Hepatocyte (in vitro differentiated cells): ENCODE measurements at regions not wholly inside any gene's neighbourhood (a gene's known extent, or its start where the extent isn't known, plus 50 kb on each side); places are given as distances from the start of the nearest gene placed in this dataset.

Source experiments
- DNase-seq: peaks from one replicate; pipeline ENCODE4 v3.0.0-alpha.2; 2016; ENCODE audit warnings: low spot score
- H2AFZ ChIP-seq: fragments of 200-600 bp; sonication (generic); 2 replicates; pipeline ENCODE4 v1.6.0; 2016; ENCODE audit warnings: antibody characterized with exemption, mild to moderate bottlenecking
- H3K27ac ChIP-seq: fragments of 200-600 bp; sonication (generic); 2 replicates; pipeline ENCODE4 v1.5.1; 2016; ENCODE audit warnings: mild to moderate bottlenecking
- H3K27me3 ChIP-seq: fragments of 200-600 bp; sonication (generic); 2 replicates; pipeline ENCODE4 v1.6.1; 2016
- H3K36me3 ChIP-seq: fragments of 200-600 bp; sonication (generic); replicated peaks from 2 replicates; pipeline ENCODE4 v1.5.1; 2016; ENCODE audit warnings: low read depth; ENCODE audit not compliant: insufficient read depth
- H3K4me1 ChIP-seq: fragments of 200-600 bp; sonication (generic); 2 replicates; pipeline ENCODE4 v1.5.1; 2016; ENCODE audit warnings: mild to moderate bottlenecking, moderate library complexity; ENCODE audit not compliant: insufficient read depth
- H3K4me2 ChIP-seq: fragments of 200-600 bp; sonication (generic); 2 replicates; pipeline ENCODE4 v1.6.0; 2016
- H3K4me3 ChIP-seq: fragments of 200-600 bp; sonication (generic); 2 replicates; pipeline ENCODE4 v1.5.1; 2016; ENCODE audit warnings: mild to moderate bottlenecking
- H3K79me2 ChIP-seq: fragments of 200-600 bp; sonication (generic); 2 replicates; pipeline ENCODE4 v1.6.0; 2017; ENCODE audit warnings: mild to moderate bottlenecking
- H3K9me2 ChIP-seq: fragments of 200-600 bp; sonication (generic); replicated peaks from 2 replicates; pipeline ENCODE4 v1.6.0; 2017; ENCODE audit warnings: mild to moderate bottlenecking; ENCODE audit not compliant: insufficient read depth
- H3K9me3 ChIP-seq: fragments of 200-600 bp; sonication (generic); 2 replicates; pipeline ENCODE4 v1.5.1; 2016; ENCODE audit warnings: low read depth, mild to moderate bottlenecking
- H4K20me1 ChIP-seq: fragments of 200-600 bp; sonication (generic); 2 replicates; pipeline ENCODE4 v1.6.0; 2016; ENCODE audit warnings: mild to moderate bottlenecking; ENCODE audit not compliant: insufficient read depth, poor library complexity, severe bottlenecking
- EZH2 ChIP-seq: fragments of 200-600 bp; sonication (generic); IDR thresholded peaks from 2 replicates; pipeline ENCODE4 v1.6.1; 2016; ENCODE audit warnings: antibody characterized with exemption, mild to moderate bottlenecking, borderline replicate concordance
- EZH2phosphoT487 ChIP-seq: fragments of 200-600 bp; sonication (generic); IDR thresholded peaks from one replicate; pipeline ENCODE4 v1.6.1; 2018; ENCODE audit warnings: antibody characterized with exemption, mild to moderate bottlenecking, low read depth, moderate library complexity; ENCODE audit not compliant: unreplicated experiment, severe bottlenecking
- WGBS: methylation state at CpG from one replicate; pipeline ENCODE4 v1.1.6; 2016; ENCODE audit warnings: low lambda C conversion rate; ENCODE audit errors: missing lambda C conversion rate; 5-methylcytosine and 5-hydroxymethylcytosine counted together
- TF ChIP-seq, protein P1 (sequence below): fragments of 200-600 bp; sonication (generic); IDR thresholded peaks from 2 replicates; pipeline ENCODE4 v1.5.1; 2016; ENCODE audit warnings: antibody characterized with exemption, mild to moderate bottlenecking; ENCODE audit not compliant: poor library complexity

GRCh38 chr18:22657619-22658018 lies 239.9 kb upstream of the CTAGE1 start:
- H4K20me1 ChIP-seq, result no peaks in the 10 kb centered on the region
- TF ChIP-seq EZH2phosphoT487, result no peak
- no peak for TF ChIP-seq EZH2
- TF ChIP-seq, protein P1, sequence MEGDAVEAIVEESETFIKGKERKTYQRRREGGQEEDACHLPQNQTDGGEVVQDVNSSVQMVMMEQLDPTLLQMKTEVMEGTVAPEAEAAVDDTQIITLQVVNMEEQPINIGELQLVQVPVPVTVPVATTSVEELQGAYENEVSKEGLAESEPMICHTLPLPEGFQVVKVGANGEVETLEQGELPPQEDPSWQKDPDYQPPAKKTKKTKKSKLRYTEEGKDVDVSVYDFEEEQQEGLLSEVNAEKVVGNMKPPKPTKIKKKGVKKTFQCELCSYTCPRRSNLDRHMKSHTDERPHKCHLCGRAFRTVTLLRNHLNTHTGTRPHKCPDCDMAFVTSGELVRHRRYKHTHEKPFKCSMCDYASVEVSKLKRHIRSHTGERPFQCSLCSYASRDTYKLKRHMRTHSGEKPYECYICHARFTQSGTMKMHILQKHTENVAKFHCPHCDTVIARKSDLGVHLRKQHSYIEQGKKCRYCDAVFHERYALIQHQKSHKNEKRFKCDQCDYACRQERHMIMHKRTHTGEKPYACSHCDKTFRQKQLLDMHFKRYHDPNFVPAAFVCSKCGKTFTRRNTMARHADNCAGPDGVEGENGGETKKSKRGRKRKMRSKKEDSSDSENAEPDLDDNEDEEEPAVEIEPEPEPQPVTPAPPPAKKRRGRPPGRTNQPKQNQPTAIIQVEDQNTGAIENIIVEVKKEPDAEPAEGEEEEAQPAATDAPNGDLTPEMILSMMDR, result no peak
- no peak overlapping the region for H2AFZ ChIP-seq
- no peaks in the 10 kb centered on the region for H3K9me2 ChIP-seq
- whole genome bisulfite sequencing, result 72% methylated on average over 1 of the region's 1 CpG
- no peaks in the 10 kb centered on the region for H3K27me3 ChIP-seq
- no peaks in the 10 kb centered on the region for H3K36me3 ChIP-seq
- no peaks in the 10 kb centered on the region for H3K79me2 ChIP-seq
- peaks cover 10% of the 10 kb centered on the region for H3K9me3 ChIP-seq
- no peak overlapping the region for H3K27ac ChIP-seq
- H3K4me3 ChIP-seq, result no peak overlapping the region
- H3K4me2 ChIP-seq, result no peak overlapping the region
- no peaks in the 10 kb centered on the region for H3K4me1 ChIP-seq
- DNase-seq, result no peak

- Histone ChIP-seq H3K79me2 (no peaks in the 10 kb centered on the region), H2AFZ (no peak overlapping the region), H3K9me3 (peaks cover 10% of the 10 kb centered on the region), H3K4me2 (no peak overlapping the region), H3K4me1 (no peaks in the 10 kb centered on the region), H3K4me3 (no peak overlapping the region), H3K27ac (no peak overlapping the region), H4K20me1 (no peaks in the 10 kb centered on the region), H3K36me3 (no peaks in the 10 kb centered on the region), H3K27me3 (no peaks in the 10 kb centered on the region), H3K9me2 (no peaks in the 10 kb centered on the region)
- TF ChIP-seq, protein P1, result no peak
- WGBS, result 85% methylated on average over 2 of the region's 2 CpGs
- no peak for DNase-seq
These were observed 240.6 kb upstream of the CTAGE1 start for GRCh38 chr18:22658318-22658717.

- Histone ChIP-seq H3K27ac (no peak overlapping the region), H3K27me3 (no peaks in the 10 kb centered on the region), H3K4me3 (no peak overlapping the region), H2AFZ (no peak overlapping the region), H3K9me2 (no peaks in the 10 kb centered on the region), H3K9me3 (peaks cover 3% of the 10 kb centered on the region), H3K4me1 (peaks cover 12% of the 10 kb centered on the region), H3K4me2 (no peak overlapping the region), H3K36me3 (no peaks in the 10 kb centered on the region), H4K20me1 (no peaks in the 10 kb centered on the region), H3K79me2 (no peaks in the 10 kb centered on the region)
- 96% methylated on average over 1 of the region's 1 CpG for WGBS
- DNase-seq, result no peak
- TF ChIP-seq EZH2phosphoT487 (no peak), EZH2 (no peak)
- TF ChIP-seq, protein P1, result no peak
These were observed 245.7 kb upstream of the CTAGE1 start for GRCh38 chr18:22663378-22663777.

DNA sequence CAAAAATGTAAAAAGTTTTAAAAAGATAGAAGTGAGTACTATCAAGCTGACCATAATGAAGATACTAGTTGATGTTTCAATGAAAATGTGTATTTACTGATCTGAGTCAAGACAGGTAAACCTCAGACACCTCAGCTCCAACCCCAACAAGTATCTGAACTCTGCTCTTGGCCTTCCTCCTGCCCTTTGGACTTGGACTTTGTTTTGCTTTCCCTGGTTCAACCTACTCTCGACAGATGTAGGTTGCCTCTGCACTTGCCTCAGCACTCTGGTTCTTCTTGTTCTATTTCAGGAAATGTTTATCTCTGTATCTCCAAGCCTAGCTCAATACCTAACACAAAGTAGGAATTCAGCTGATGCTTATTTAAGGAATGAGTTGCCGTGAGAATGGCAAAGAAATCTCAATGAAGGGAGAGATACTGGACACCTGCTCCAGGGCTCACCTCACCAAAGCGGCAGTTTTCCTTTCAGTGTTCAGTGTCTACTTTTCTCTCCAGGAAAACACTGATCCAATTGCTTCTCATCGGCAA lies 248.8 kb upstream of the CTAGE1 start:
- Histone ChIP-seq H4K20me1 (no peaks in the 10 kb centered on the region), H3K27ac (peak overlapping the region; percentile 87), H3K9me3 (no peaks in the 10 kb centered on the region), H3K4me1 (peaks cover 12% of the 10 kb centered on the region), H3K36me3 (no peaks in the 10 kb centered on the region), H2AFZ (no peak overlapping the region), H3K4me2 (no peak overlapping the region), H3K9me2 (no peaks in the 10 kb centered on the region), H3K27me3 (no peaks in the 10 kb centered on the region), H3K79me2 (no peaks in the 10 kb centered on the region), H3K4me3 (no peak overlapping the region)
- no peak for DNase-seq
- TF ChIP-seq, protein P1, result no peak
- TF ChIP-seq EZH2phosphoT487, result no peak
- no peak for TF ChIP-seq EZH2
- 76% methylated on average over 4 of the region's 4 CpGs for WGBS
